Gastrocnemius medialis (tissue), 4 donors: ENCODE measurements at regions not wholly inside any gene's neighbourhood (a gene's known extent, or its start where the extent isn't known, plus 50 kb on each side); places are given as distances from the start of the nearest gene placed in this dataset.

Experiments used
- ATAC-seq, 2 donors: fragments of 150-250 bp; one replicate each; pipeline ENCODE4 v1.9.1; 2016
- DNase-seq, 2 donors: peaks; one replicate each; pipeline ENCODE4 v3.0.0-alpha.2; 2019
- H3K27ac ChIP-seq, 4 donors: fragments of 200-600 bp; sonication (generic); 1 replicate in 1 of 4; 2 replicates in 3 of 4; pipeline ENCODE4 v1.5.1; 2016 to 2018; ENCODE audit warnings: mild to moderate bottlenecking in 2 of 4, moderate library complexity in 1 of 4
- H3K27me3 ChIP-seq, 3 donors: fragments of 200-600 bp; sonication (generic) in 2 of 3; 1 replicate in 1 of 3; 2 replicates in 2 of 3; pipeline versions ENCODE4 v1.5.1 to v1.6.0; 2016 to 2019; ENCODE audit warnings: mild to moderate bottlenecking in 1 of 3, moderate library complexity in 1 of 3
- H3K36me3 ChIP-seq, 2 donors: fragments of 200-600 bp; sonication (generic) in 1 of 2; one replicate each; pipeline ENCODE4 v1.5.1; 2017 to 2018
- H3K4me1 ChIP-seq, 2 donors: fragments of 200-600 bp; sonication (generic) in 1 of 2; one replicate each; pipeline ENCODE4 v1.5.1; 2016 to 2017; ENCODE audit warnings: mild to moderate bottlenecking in 2 of 2
- H3K4me3 ChIP-seq, 4 donors: fragments of 200-600 bp; sonication (generic) in 3 of 4; 1 replicate in 1 of 4; 2 replicates in 3 of 4; pipeline ENCODE4 v1.5.1; 2016 to 2019; ENCODE audit warnings: mild to moderate bottlenecking in 2 of 4
- H3K9me3 ChIP-seq, 3 donors: fragments of 200-600 bp; sonication (generic) in 2 of 3; 1 replicate in 1 of 3; 2 replicates in 2 of 3; pipeline ENCODE4 v1.5.1; 2016 to 2019
- CTCF ChIP-seq, 5 experiments: fragments of 450-650 bp in 3 of 5; fragments of 200-600 bp in 2 of 5; sonication (generic) in 2 of 5; IDR thresholded peaks in 4 of 5; conservative IDR thresholded peaks in 1 of 5; 1 replicate in 4 of 5; 2 replicates in 1 of 5; pipeline ENCODE4 v1.5.1; 2016 to 2019; ENCODE audit warnings: antibody characterized with exemption in 5 of 5, mild to moderate bottlenecking in 3 of 5, moderate library complexity in 3 of 5
- POLR2A ChIP-seq, 2 donors: fragments of 450-650 bp; IDR thresholded peaks; one replicate each; pipeline ENCODE4 v1.6.1; 2017; ENCODE audit warnings: antibody characterized with exemption in 2 of 2, mild to moderate bottlenecking in 2 of 2, moderate library complexity in 2 of 2
- in situ Hi-C, 4 donors: fragments of 200-750 bp; cut with MboI; loops; one replicate each; pipeline versions ENCODE4 v1.15.0 to v1.8.0; 2017; ENCODE audit warnings: low sequenced_read_pairs in 4 of 4
- intact Hi-C: fragments of 100-400 bp; cut with DNase I; formaldehyde crosslinking; loops from one replicate; pipeline ENCODE4 v1.15.1; 2023; ENCODE audit warnings: low total_unique reads

DNA sequence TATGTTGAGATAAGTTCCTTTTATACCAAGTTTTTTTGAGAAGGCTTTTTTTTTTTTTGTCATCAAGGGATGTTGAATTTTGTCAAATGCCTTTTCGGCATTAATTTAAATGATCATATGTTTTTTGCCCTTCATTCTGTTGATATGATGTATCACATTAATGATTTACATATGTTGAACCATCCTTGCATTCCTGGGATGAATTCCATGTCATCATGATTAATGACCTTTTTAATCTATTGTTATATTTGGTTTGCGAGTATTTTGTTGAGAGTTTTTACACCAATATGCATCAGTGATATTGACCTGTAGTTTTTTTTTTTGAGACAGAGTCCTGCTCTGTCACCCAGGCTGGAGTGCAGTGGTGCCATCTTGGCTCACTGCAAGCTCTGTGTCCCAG lies 585.7 kb upstream of the FANCL start:
- DNase-seq (no peak), ATAC-seq (no peak)
- in situ Hi-C loops, result no loop called here
- Histone ChIP-seq H3K9me3 (peaks cover 0 to 4% (median 0%) of the 10 kb centered on the region in 3 donors), H3K27me3 (no peaks in the 10 kb centered on the region), H3K36me3 (no peaks in the 10 kb centered on the region), H3K27ac (no peak overlapping the region), H3K4me1 (no peaks in the 10 kb centered on the region), H3K4me3 (no peak overlapping the region)
- intact Hi-C loops, result no loop called here
- no peak for TF ChIP-seq POLR2A (IDR thresholded peaks at IDR 0.05)
- TF ChIP-seq CTCF (IDR thresholded peaks at IDR 0.05 in 4 of 5, conservative IDR thresholded peaks at IDR 0.05 in 1 of 5), result no peak

DNA sequence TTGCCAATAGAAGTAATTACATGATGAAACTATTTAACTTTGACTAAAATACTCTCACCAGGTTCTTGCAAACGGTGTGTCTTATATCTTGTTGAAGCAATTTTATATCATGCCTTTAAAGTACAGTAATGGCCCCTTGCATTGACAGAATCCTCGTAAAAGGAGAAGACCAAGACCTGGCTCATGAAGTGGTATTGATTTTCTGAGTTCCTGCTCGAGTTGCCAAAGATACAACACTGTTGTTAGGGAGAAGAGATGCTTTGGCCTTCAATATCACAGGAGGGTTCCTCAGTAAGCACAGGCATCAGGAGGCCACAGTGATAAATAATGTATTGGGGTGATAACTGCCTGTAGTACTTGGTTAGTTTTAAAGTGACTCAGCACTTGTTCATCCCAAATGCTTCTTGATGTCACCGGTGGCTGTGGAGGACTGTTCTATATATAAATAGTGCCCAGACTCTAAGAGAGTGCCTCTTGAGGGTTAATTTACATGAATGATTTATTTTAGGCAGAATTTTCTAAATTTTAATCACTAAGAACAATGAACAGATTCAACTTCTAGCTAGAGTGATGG lies 571.7 kb upstream of the FANCL start:
- in situ Hi-C loops, result no loop called here
- H3K4me3 ChIP-seq, result no peak overlapping the region
- TF ChIP-seq CTCF (IDR thresholded peaks at IDR 0.05 in 4 of 5, conservative IDR thresholded peaks at IDR 0.05 in 1 of 5), result no peak
- TF ChIP-seq POLR2A (IDR thresholded peaks at IDR 0.05), result no peak
- ATAC-seq, result no peak
- no peaks in the 10 kb centered on the region for H3K4me1 ChIP-seq
- no peaks in the 10 kb centered on the region for H3K27me3 ChIP-seq
- H3K36me3 ChIP-seq, result no peaks in the 10 kb centered on the region
- no peak for DNase-seq
- H3K27ac ChIP-seq, result no peak overlapping the region
- H3K9me3 ChIP-seq, result no peaks in the 10 kb centered on the region
- intact Hi-C loops, result no loop called here

- intact Hi-C loops, result no loop called here
- Histone ChIP-seq H3K36me3 (no peaks in the 10 kb centered on the region), H3K4me3 (no peak overlapping the region), H3K27me3 (no peaks in the 10 kb centered on the region), H3K9me3 (no peaks in the 10 kb centered on the region), H3K27ac (no peak overlapping the region), H3K4me1 (no peaks in the 10 kb centered on the region)
- ATAC-seq (no peak), DNase-seq (no peak)
- in situ Hi-C loops, result no loop called here
- TF ChIP-seq POLR2A (IDR thresholded peaks at IDR 0.05), result no peak
- TF ChIP-seq CTCF (IDR thresholded peaks at IDR 0.05 in 4 of 5, conservative IDR thresholded peaks at IDR 0.05 in 1 of 5), result no peak
Measured at GRCh38 chr2:58805126-58805525, 564.0 kb upstream of the FANCL start.

DNA sequence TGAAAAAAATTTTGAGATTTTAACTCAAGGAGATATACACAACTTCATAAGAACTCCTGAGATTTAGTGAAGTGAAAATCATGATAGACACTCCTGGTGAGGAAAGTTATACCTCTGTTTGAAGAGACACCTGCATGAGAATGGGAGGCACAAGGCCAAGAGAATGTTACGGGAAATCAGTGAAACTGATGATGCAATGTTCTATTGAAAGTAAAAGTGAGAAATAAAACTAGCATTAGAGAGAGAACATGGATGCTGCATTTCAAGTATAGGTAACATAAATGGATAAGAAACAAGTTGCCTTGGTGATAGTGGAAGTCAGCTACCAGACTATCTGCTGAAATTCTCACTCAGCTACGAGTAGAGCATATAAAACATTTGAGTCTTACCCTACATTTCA lies 562.1 kb upstream of the FANCL start:
- DNase-seq, result no peak
- H3K27me3 ChIP-seq, result no peaks in the 10 kb centered on the region
- in situ Hi-C loops (no loop called here), intact Hi-C loops (loop anchor here (2.0 kb wide), 1 partner anchor 58 kb away; no protein-coding TSS in a partner anchor)
- no peak for TF ChIP-seq CTCF (IDR thresholded peaks at IDR 0.05 in 4 of 5, conservative IDR thresholded peaks at IDR 0.05 in 1 of 5)
- H3K4me3 ChIP-seq, result no peak overlapping the region
- ATAC-seq, result no peak
- H3K36me3 ChIP-seq, result no peaks in the 10 kb centered on the region
- no peaks in the 10 kb centered on the region for H3K9me3 ChIP-seq
- no peaks in the 10 kb centered on the region for H3K4me1 ChIP-seq
- H3K27ac ChIP-seq, result no peak overlapping the region

GRCh38 chr2:58800881-58801280 lies 559.8 kb upstream of the FANCL start:
- Histone ChIP-seq H3K27me3 (no peaks in the 10 kb centered on the region), H3K36me3 (no peaks in the 10 kb centered on the region), H3K4me3 (no peak overlapping the region), H3K4me1 (no peaks in the 10 kb centered on the region), H3K27ac (no peak overlapping the region), H3K9me3 (no peaks in the 10 kb centered on the region)
- no peak for DNase-seq
- TF ChIP-seq CTCF (IDR thresholded peaks at IDR 0.05 in 4 of 5, conservative IDR thresholded peaks at IDR 0.05 in 1 of 5), result no peak
- TF ChIP-seq POLR2A (IDR thresholded peaks at IDR 0.05), result no peak
- ATAC-seq, result no peak
- intact Hi-C loops (no loop called here), in situ Hi-C loops (no loop called here)
